Panc1 (cell line): ENCODE measurements at regions not wholly inside any gene's neighbourhood (a gene's known extent, or its start where the extent isn't known, plus 50 kb on each side); places are given as distances from the start of the nearest gene placed in this dataset.

Experiments
- ATAC-seq: fragments of 200-7000 bp; cut with Tn5 transposase; 2 replicates; pipeline ENCODE4 v1.9.1; 2020; ENCODE audit warnings: mild to moderate bottlenecking, moderate library complexity
- BruUV-seq: library from RNA; stranded (reverse); fragments of 400-500 nt; replicated peaks from 2 replicates; lab custom pipeline; 2021; lab: Mats Ljungman, UMichigan
- CTCF ChIA-PET: fragments of 300-600 bp; sonication (Branson Sonifier 250); formaldehyde crosslinking; loops from one replicate; lab custom pipeline; 2022; ENCODE audit warnings: antibody characterized with exemption; lab: Charles Lee
- POLR2A ChIA-PET: fragments of 300-600 bp; sonication (Branson Sonifier 250); formaldehyde crosslinking; loops from one replicate; lab custom pipeline; 2022; ENCODE audit warnings: antibody characterized with exemption; lab: Charles Lee
- DNase-seq: peaks from one replicate; pipeline ENCODE4 v3.0.0-alpha.2; 2010; ENCODE audit warnings: low read depth, low spot score
- H3K27ac ChIP-seq: 2 replicates; pipeline ENCODE4 v1.5.1; 2011; ENCODE audit warnings: mild to moderate bottlenecking, low read length, inconsistent platforms
- H3K27me3 ChIP-seq: fragments of 200-500 bp; sonication (Bioruptor generic); 2 replicates; pipeline ENCODE4 v1.6.0; 2014; ENCODE audit warnings: low read length, inconsistent platforms; ENCODE audit not compliant: control insufficient read depth, insufficient read depth
- H3K36me3 ChIP-seq: fragments of 200-500 bp; sonication (Bioruptor generic); 2 replicates; pipeline ENCODE4 v1.5.1; 2014; ENCODE audit warnings: inconsistent platforms, mild to moderate bottlenecking, low read length, moderate library complexity; ENCODE audit not compliant: control insufficient read depth, insufficient read depth
- H3K4me1 ChIP-seq: 2 replicates; pipeline ENCODE4 v1.5.1; 2011; ENCODE audit warnings: inconsistent platforms, mild to moderate bottlenecking, low read length, moderate library complexity; ENCODE audit not compliant: control insufficient read depth, insufficient read depth
- H3K4me3 ChIP-seq, 2 experiments: 2 replicates each; pipeline ENCODE4 v1.5.1; 2011 to 2012; ENCODE audit warnings: low read depth in 2 of 2, low read length in 2 of 2, mild to moderate bottlenecking in 2 of 2, inconsistent platforms in 1 of 2, moderate library complexity in 1 of 2
- H3K9me3 ChIP-seq: fragments of 200-500 bp; sonication (Bioruptor generic); 2 replicates; pipeline ENCODE4 v1.5.1; 2014; ENCODE audit warnings: low read depth, mild to moderate bottlenecking, inconsistent platforms, low read length, moderate library complexity; ENCODE audit not compliant: control insufficient read depth, insufficient read depth
- POLR2AphosphoS5 ChIP-seq: IDR thresholded peaks from 2 replicates; pipeline ENCODE4 v1.6.1; 2012; ENCODE audit warnings: mild to moderate bottlenecking, low read depth, low read length, moderate library complexity
- SIN3A ChIP-seq: IDR thresholded peaks from 2 replicates; pipeline ENCODE4 v1.6.1; 2012; ENCODE audit warnings: low read depth, mild to moderate bottlenecking, low read length, moderate library complexity, borderline replicate concordance; ENCODE audit not compliant: insufficient read depth
- TCF7L2 ChIP-seq: IDR thresholded peaks from 2 replicates; pipeline ENCODE4 v1.6.1; 2011; ENCODE audit warnings: mild to moderate bottlenecking, low read depth, low read length, inconsistent platforms
- in situ Hi-C: cut with HindIII; loops from 2 replicates; pipeline ENCODE4 v1.10.0; 2016; ENCODE audit warnings: low sequenced_read_pairs, low pct_unique_long_range_greater_than_20kb
- intact Hi-C: fragments of 100-400 bp; cut with micrococcal nuclease; formaldehyde crosslinking; loops from one replicate; pipeline ENCODE4 v1.10.0; 2022; ENCODE audit not compliant: unreplicated experiment
- TF ChIP-seq, protein P1 (sequence below), 2 experiments: IDR thresholded peaks; 2 replicates each; pipeline ENCODE4 v1.6.1; 2011 to 2012; ENCODE audit warnings: low read depth in 2 of 2, control low read depth in 1 of 2, low read length in 1 of 2, mild to moderate bottlenecking in 1 of 2, moderate library complexity in 1 of 2; ENCODE audit not compliant: insufficient read depth in 1 of 2
- TF ChIP-seq, protein P2 (sequence below): fragments of 450-650 bp; IDR thresholded peaks from 2 replicates; pipeline ENCODE4 v1.5.1; 2017; ENCODE audit warnings: mild to moderate bottlenecking

DNA sequence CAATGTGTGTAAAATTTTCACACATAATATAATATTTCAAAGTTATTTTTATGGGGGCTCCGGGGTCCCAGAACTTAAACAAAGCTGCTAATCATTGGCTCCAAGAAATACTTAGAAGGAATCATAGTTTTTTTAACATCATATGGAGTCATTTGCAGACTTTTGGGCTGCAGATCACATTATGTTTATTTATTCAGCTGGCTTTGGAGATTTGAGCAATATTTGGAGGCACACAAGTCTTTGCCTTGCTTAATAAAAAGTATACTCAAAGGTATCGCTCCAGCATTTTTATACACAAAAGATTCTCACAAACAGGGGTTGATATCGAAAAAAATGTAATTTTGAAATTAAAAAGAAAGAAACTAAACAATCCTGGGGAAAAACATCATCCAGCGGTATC lies 382.5 kb upstream of the TENM3 start:
- DNase-seq (no peak), ATAC-seq (no peak)
- H3K27me3 ChIP-seq, result no peaks in the 10 kb centered on the region
- CTCF ChIA-PET, result no interaction called here
- H3K4me1 ChIP-seq, result no peaks in the 10 kb centered on the region
- TF ChIP-seq, protein P1, sequence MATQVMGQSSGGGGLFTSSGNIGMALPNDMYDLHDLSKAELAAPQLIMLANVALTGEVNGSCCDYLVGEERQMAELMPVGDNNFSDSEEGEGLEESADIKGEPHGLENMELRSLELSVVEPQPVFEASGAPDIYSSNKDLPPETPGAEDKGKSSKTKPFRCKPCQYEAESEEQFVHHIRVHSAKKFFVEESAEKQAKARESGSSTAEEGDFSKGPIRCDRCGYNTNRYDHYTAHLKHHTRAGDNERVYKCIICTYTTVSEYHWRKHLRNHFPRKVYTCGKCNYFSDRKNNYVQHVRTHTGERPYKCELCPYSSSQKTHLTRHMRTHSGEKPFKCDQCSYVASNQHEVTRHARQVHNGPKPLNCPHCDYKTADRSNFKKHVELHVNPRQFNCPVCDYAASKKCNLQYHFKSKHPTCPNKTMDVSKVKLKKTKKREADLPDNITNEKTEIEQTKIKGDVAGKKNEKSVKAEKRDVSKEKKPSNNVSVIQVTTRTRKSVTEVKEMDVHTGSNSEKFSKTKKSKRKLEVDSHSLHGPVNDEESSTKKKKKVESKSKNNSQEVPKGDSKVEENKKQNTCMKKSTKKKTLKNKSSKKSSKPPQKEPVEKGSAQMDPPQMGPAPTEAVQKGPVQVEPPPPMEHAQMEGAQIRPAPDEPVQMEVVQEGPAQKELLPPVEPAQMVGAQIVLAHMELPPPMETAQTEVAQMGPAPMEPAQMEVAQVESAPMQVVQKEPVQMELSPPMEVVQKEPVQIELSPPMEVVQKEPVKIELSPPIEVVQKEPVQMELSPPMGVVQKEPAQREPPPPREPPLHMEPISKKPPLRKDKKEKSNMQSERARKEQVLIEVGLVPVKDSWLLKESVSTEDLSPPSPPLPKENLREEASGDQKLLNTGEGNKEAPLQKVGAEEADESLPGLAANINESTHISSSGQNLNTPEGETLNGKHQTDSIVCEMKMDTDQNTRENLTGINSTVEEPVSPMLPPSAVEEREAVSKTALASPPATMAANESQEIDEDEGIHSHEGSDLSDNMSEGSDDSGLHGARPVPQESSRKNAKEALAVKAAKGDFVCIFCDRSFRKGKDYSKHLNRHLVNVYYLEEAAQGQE (IDR thresholded peaks at IDR 0.05; ENCODE audit: insufficient read depth in 1 of 2, low read depth in 2 of 2, low read length in 1 of 2), result no peak
- no peak for TF ChIP-seq POLR2AphosphoS5
- TF ChIP-seq, protein P2, sequence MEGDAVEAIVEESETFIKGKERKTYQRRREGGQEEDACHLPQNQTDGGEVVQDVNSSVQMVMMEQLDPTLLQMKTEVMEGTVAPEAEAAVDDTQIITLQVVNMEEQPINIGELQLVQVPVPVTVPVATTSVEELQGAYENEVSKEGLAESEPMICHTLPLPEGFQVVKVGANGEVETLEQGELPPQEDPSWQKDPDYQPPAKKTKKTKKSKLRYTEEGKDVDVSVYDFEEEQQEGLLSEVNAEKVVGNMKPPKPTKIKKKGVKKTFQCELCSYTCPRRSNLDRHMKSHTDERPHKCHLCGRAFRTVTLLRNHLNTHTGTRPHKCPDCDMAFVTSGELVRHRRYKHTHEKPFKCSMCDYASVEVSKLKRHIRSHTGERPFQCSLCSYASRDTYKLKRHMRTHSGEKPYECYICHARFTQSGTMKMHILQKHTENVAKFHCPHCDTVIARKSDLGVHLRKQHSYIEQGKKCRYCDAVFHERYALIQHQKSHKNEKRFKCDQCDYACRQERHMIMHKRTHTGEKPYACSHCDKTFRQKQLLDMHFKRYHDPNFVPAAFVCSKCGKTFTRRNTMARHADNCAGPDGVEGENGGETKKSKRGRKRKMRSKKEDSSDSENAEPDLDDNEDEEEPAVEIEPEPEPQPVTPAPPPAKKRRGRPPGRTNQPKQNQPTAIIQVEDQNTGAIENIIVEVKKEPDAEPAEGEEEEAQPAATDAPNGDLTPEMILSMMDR, result no peak
- no peak for TF ChIP-seq SIN3A
- TF ChIP-seq TCF7L2, result no peak
- H3K36me3 ChIP-seq, result no peaks in the 10 kb centered on the region
- no peak overlapping the region for H3K4me3 ChIP-seq
- H3K27ac ChIP-seq, result no peak overlapping the region
- BruUV-seq, result no TSS peak
- POLR2A ChIA-PET, result no interaction called here
- H3K9me3 ChIP-seq, result no peaks in the 10 kb centered on the region
- in situ Hi-C loops (no loop called here), intact Hi-C loops (no loop called here)

DNA sequence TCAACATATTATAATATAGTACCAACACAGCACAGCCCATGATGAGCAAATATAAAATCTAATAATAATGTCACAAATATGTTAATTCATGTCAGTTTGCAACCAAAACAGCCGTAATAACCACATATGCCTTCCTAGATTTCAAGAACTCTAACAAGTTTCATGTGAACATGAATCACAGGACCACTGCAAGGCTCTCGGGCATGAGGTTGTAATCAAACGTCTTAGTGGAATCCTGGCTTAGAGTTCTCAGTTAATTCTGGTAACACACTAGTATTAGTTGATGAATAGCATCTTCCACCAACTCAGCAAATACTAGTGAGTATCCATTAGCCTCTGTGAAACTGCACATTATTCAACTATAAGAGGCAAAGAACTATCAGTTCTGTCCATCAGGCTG lies 379.3 kb upstream of the TENM3 start:
- TF ChIP-seq, protein P2, result no peak
- TF ChIP-seq, protein P1 (IDR thresholded peaks at IDR 0.05; ENCODE audit: insufficient read depth in 1 of 2, low read depth in 2 of 2, low read length in 1 of 2), result no peak
- TF ChIP-seq TCF7L2 (no peak), POLR2AphosphoS5 (no peak), SIN3A (no peak)
- Histone ChIP-seq H3K27ac (no peak overlapping the region), H3K9me3 (no peaks in the 10 kb centered on the region), H3K4me1 (no peaks in the 10 kb centered on the region), H3K27me3 (no peaks in the 10 kb centered on the region), H3K36me3 (no peaks in the 10 kb centered on the region), H3K4me3 (no peak overlapping the region)
- in situ Hi-C loops, result no loop called here
- CTCF ChIA-PET, result no interaction called here
- intact Hi-C loops, result no loop called here
- BruUV-seq, result no TSS peak
- POLR2A ChIA-PET, result no interaction called here
- no peak for ATAC-seq
- no peak for DNase-seq
